ACC112 (cell line): ENCODE measurements at regions not wholly inside any gene's neighbourhood (a gene's known extent, or its start where the extent isn't known, plus 50 kb on each side); places are given as distances from the start of the nearest gene placed in this dataset.
"Not testable (repeated sequence)": the region's sequence is repeated elsewhere in the genome, so short reads cannot be mapped to it uniquely, and the experiment has no call there.

Experiments
- H2AFZ ChIP-seq: fragments of 200-600 bp; sonication (generic); one replicate; pipeline ENCODE4 v1.6.0; 2017; ENCODE audit warnings: antibody characterized with exemption, low read length; ENCODE audit not compliant: unreplicated experiment
- H3K27ac ChIP-seq: fragments of 200-600 bp; sonication (generic); 2 replicates; pipeline ENCODE4 v1.5.1; 2014; ENCODE audit warnings: low read depth, mild to moderate bottlenecking, antibody characterized with exemption, low read length, moderate library complexity
- H3K27me3 ChIP-seq: fragments of 200-600 bp; sonication (generic); 2 replicates; pipeline ENCODE4 v1.6.1; 2014; ENCODE audit warnings: mild to moderate bottlenecking, antibody characterized with exemption, low read length, moderate library complexity, mixed read lengths; ENCODE audit not compliant: insufficient read depth
- H3K36me3 ChIP-seq: fragments of 200-600 bp; sonication (generic); 2 replicates; pipeline ENCODE4 v1.6.1; 2016; ENCODE audit warnings: mild to moderate bottlenecking, antibody characterized with exemption, low read length, moderate library complexity, mixed read lengths; ENCODE audit not compliant: insufficient read depth
- H3K4me1 ChIP-seq: fragments of 200-600 bp; sonication (generic); one replicate; pipeline ENCODE4 v1.6.1; 2016; ENCODE audit warnings: low read length, mixed read lengths; ENCODE audit not compliant: insufficient read depth, unreplicated experiment, control insufficient read depth
- H3K4me3 ChIP-seq: fragments of 200-600 bp; sonication (generic); 2 replicates; pipeline ENCODE4 v1.5.1; 2014; ENCODE audit warnings: mild to moderate bottlenecking, low read depth, low read length
- H3K79me2 ChIP-seq: fragments of 200-600 bp; sonication (generic); one replicate; pipeline ENCODE4 v1.6.0; 2016; ENCODE audit warnings: low read length; ENCODE audit not compliant: control insufficient read depth, unreplicated experiment, insufficient read depth

GRCh38 chr9:79403495-79403894, 168.3 kb upstream of the TLE4 start:
- Histone ChIP-seq H3K27ac (no peak overlapping the region), H2AFZ (no peak overlapping the region), H3K4me3 (no peak overlapping the region), H3K4me1 (no peaks in the 10 kb centered on the region), H3K27me3 (no peaks in the 10 kb centered on the region), H3K79me2 (no peaks in the 10 kb centered on the region), H3K36me3 (no peaks in the 10 kb centered on the region)

- Histone ChIP-seq H2AFZ (no peak overlapping the region), H3K4me3 (no peak overlapping the region), H3K27me3 (no peaks in the 10 kb centered on the region)
These were observed 163.6 kb upstream of the TLE4 start for GRCh38 chr9:79408200-79408599.

GRCh38 chr9:79408617-79409016, 163.1 kb upstream of the TLE4 start:
- H3K36me3 ChIP-seq: no peaks in the 10 kb centered on the region
- no peak overlapping the region for H3K27ac ChIP-seq
- H3K4me1 ChIP-seq: no peaks in the 10 kb centered on the region
- H3K27me3 ChIP-seq: no peaks in the 10 kb centered on the region
- no peak overlapping the region for H2AFZ ChIP-seq
- H3K79me2 ChIP-seq: no peaks in the 10 kb centered on the region
- no peak overlapping the region for H3K4me3 ChIP-seq

More at GRCh38 chr9:79408200-79408599, 163.6 kb upstream of the TLE4 start:
- H3K36me3 ChIP-seq: no peaks in the 10 kb centered on the region
- no peak overlapping the region for H3K27ac ChIP-seq
- no peaks in the 10 kb centered on the region for H3K4me1 ChIP-seq
- H3K79me2 ChIP-seq: no peaks in the 10 kb centered on the region

GRCh38 chr9:79409182-79409823, 162.5 kb upstream of the TLE4 start:
- H3K27ac ChIP-seq: no peak overlapping the region

GRCh38 chr9:79425840-79426239, 145.9 kb upstream of the TLE4 start:
- H3K79me2 ChIP-seq: no peaks in the 10 kb centered on the region
- no peaks in the 10 kb centered on the region for H3K36me3 ChIP-seq
- H3K4me1 ChIP-seq: no peaks in the 10 kb centered on the region
- no peak overlapping the region for H3K27ac ChIP-seq
- H3K27me3 ChIP-seq: peaks cover 12% of the 10 kb centered on the region
- no peak overlapping the region for H3K4me3 ChIP-seq
- no peak overlapping the region for H2AFZ ChIP-seq

More at GRCh38 chr9:79409182-79409823, 162.5 kb upstream of the TLE4 start:
- no peaks in the 10 kb centered on the region for H3K4me1 ChIP-seq
- H3K79me2 ChIP-seq: no peaks in the 10 kb centered on the region
- H2AFZ ChIP-seq: no peak overlapping the region
- no peaks in the 10 kb centered on the region for H3K27me3 ChIP-seq
- no peak overlapping the region for H3K4me3 ChIP-seq
- no peaks in the 10 kb centered on the region for H3K36me3 ChIP-seq

- Histone ChIP-seq H3K4me3 (no peak overlapping the region), H3K27ac (no peak overlapping the region), H3K36me3 (no peaks in the 10 kb centered on the region), H3K79me2 (no peaks in the 10 kb centered on the region), H2AFZ (no peak overlapping the region), H3K27me3 (peaks cover 12% of the 10 kb centered on the region), H3K4me1 (no peaks in the 10 kb centered on the region)
These were observed 143.3 kb upstream of the TLE4 start for GRCh38 chr9:79428422-79428821.

- Histone ChIP-seq H3K36me3 (no peaks in the 10 kb centered on the region), H3K4me3 (no peak overlapping the region), H3K4me1 (no peaks in the 10 kb centered on the region), H2AFZ (no peak overlapping the region), H3K27me3 (peaks cover 12% of the 10 kb centered on the region), H3K79me2 (no peaks in the 10 kb centered on the region), H3K27ac (no peak overlapping the region)
These were observed 141.1 kb upstream of the TLE4 start for GRCh38 chr9:79430619-79431018.

- Histone ChIP-seq H3K4me1 (no peaks in the 10 kb centered on the region), H3K79me2 (no peaks in the 10 kb centered on the region), H2AFZ (no peak overlapping the region), H3K27ac (no peak overlapping the region), H3K36me3 (no peaks in the 10 kb centered on the region), H3K4me3 (no peak overlapping the region), H3K27me3 (peaks cover 9% of the 10 kb centered on the region)
These were observed 140.6 kb upstream of the TLE4 start for GRCh38 chr9:79431019-79431679.

GRCh38 chr9:79432485-79432884, 139.3 kb upstream of the TLE4 start:
- Histone ChIP-seq H2AFZ (no peak overlapping the region), H3K27me3 (peaks cover 6% of the 10 kb centered on the region), H3K4me3 (no peak overlapping the region), H3K27ac (no peak overlapping the region), H3K4me1 (no peaks in the 10 kb centered on the region), H3K79me2 (no peaks in the 10 kb centered on the region), H3K36me3 (no peaks in the 10 kb centered on the region)

- Histone ChIP-seq H3K27ac (no peak overlapping the region), H2AFZ (no peak overlapping the region), H3K27me3 (peaks cover 17% of the 10 kb centered on the region), H3K36me3 (no peaks in the 10 kb centered on the region), H3K4me3 (no peak overlapping the region), H3K4me1 (no peaks in the 10 kb centered on the region), H3K79me2 (no peaks in the 10 kb centered on the region)
These were observed 138.1 kb upstream of the TLE4 start for GRCh38 chr9:79433703-79434102.

GRCh38 chr9:79439221-79439620, 132.5 kb upstream of the TLE4 start:
- not testable (repeated sequence) for H3K4me3 ChIP-seq, H3K27ac ChIP-seq, H2AFZ ChIP-seq, H3K4me1 ChIP-seq, H3K79me2 ChIP-seq, H3K36me3 ChIP-seq
- peaks cover 12% of the 10 kb centered on the region for H3K27me3 ChIP-seq
